ENCODE measurements at regions not wholly inside any gene's neighbourhood (a gene's known extent, or its start where the extent isn't known, plus 50 kb on each side); places are given as distances from the start of the nearest gene placed in this dataset.

GRCh38 chr5:126219616-126220015 is 203.6 kb upstream of the GRAMD2B start:
- Histone ChIP-seq H3K9ac (ENCODE audit: low read length) (no peak overlapping the region), H3K9me3 (ENCODE audit: low read length) (peaks cover 3% of the 10 kb centered on the region), H3K4me3 (ENCODE audit: low read depth in 1 of 2, low read length in 2 of 2) (no peak overlapping the region), H3K27me3 (ENCODE audit: control insufficient read depth in 1 of 2, insufficient read depth in 2 of 2, low read length in 2 of 2) (no peaks in the 10 kb centered on the region), H3K27ac (ENCODE audit: low read depth, low read length) (no peak overlapping the region), H3K4me1 (ENCODE audit: insufficient read depth, low read length) (no peaks in the 10 kb centered on the region), H3K36me3 (ENCODE audit: insufficient read depth, low read length) (no peaks in the 10 kb centered on the region)

GRCh38 chr5:126220725-126221124 is 202.5 kb upstream of the GRAMD2B start:
- H3K36me3 ChIP-seq (ENCODE audit: insufficient read depth, low read length): no peaks in the 10 kb centered on the region
- no peaks in the 10 kb centered on the region for H3K4me1 ChIP-seq (ENCODE audit: insufficient read depth, low read length)
- peaks cover 3% of the 10 kb centered on the region for H3K9me3 ChIP-seq (ENCODE audit: low read length)
- H3K27me3 ChIP-seq (ENCODE audit: control insufficient read depth in 1 of 2, insufficient read depth in 2 of 2, low read length in 2 of 2): no peaks in the 10 kb centered on the region
- no peak overlapping the region for H3K27ac ChIP-seq (ENCODE audit: low read depth, low read length)
- H3K9ac ChIP-seq (ENCODE audit: low read length): no peak overlapping the region
- H3K4me3 ChIP-seq (ENCODE audit: low read depth in 1 of 2, low read length in 2 of 2): no peak overlapping the region

GRCh38 chr5:126228934-126229333 is 194.3 kb upstream of the GRAMD2B start:
- Histone ChIP-seq H3K4me3 (ENCODE audit: low read depth in 1 of 2, low read length in 2 of 2) (no peak overlapping the region), H3K4me1 (ENCODE audit: insufficient read depth, low read length) (no peaks in the 10 kb centered on the region), H3K9ac (ENCODE audit: low read length) (no peak overlapping the region), H3K27ac (ENCODE audit: low read depth, low read length) (no peak overlapping the region), H3K36me3 (ENCODE audit: insufficient read depth, low read length) (no peaks in the 10 kb centered on the region), H3K27me3 (ENCODE audit: control insufficient read depth in 1 of 2, insufficient read depth in 2 of 2, low read length in 2 of 2) (no peaks in the 10 kb centered on the region), H3K9me3 (ENCODE audit: low read length) (no peaks in the 10 kb centered on the region)

GRCh38 chr5:126233256-126233655 is 190.0 kb upstream of the GRAMD2B start:
- no peak overlapping the region for H3K27ac ChIP-seq (ENCODE audit: low read depth, low read length)
- H3K4me3 ChIP-seq (ENCODE audit: low read depth in 1 of 2, low read length in 2 of 2): no peak overlapping the region
- no peaks in the 10 kb centered on the region for H3K27me3 ChIP-seq (ENCODE audit: control insufficient read depth in 1 of 2, insufficient read depth in 2 of 2, low read length in 2 of 2)
- H3K4me1 ChIP-seq (ENCODE audit: insufficient read depth, low read length): no peaks in the 10 kb centered on the region
- no peaks in the 10 kb centered on the region for H3K36me3 ChIP-seq (ENCODE audit: insufficient read depth, low read length)
- no peak overlapping the region for H3K9ac ChIP-seq (ENCODE audit: low read length)
- no peaks in the 10 kb centered on the region for H3K9me3 ChIP-seq (ENCODE audit: low read length)

- Histone ChIP-seq H3K9me3 (ENCODE audit: low read length) (no peaks in the 10 kb centered on the region), H3K36me3 (ENCODE audit: insufficient read depth, low read length) (no peaks in the 10 kb centered on the region), H3K4me3 (ENCODE audit: low read depth in 1 of 2, low read length in 2 of 2) (no peak overlapping the region), H3K27me3 (ENCODE audit: control insufficient read depth in 1 of 2, insufficient read depth in 2 of 2, low read length in 2 of 2) (no peaks in the 10 kb centered on the region), H3K27ac (ENCODE audit: low read depth, low read length) (no peak overlapping the region), H3K9ac (ENCODE audit: low read length) (no peak overlapping the region), H3K4me1 (ENCODE audit: insufficient read depth, low read length) (no peaks in the 10 kb centered on the region)
These were observed 188.5 kb upstream of the GRAMD2B start for GRCh38 chr5:126234563-126235195.

- no peak overlapping the region for H3K27ac ChIP-seq (ENCODE audit: low read depth, low read length)
- no peaks in the 10 kb centered on the region for H3K27me3 ChIP-seq (ENCODE audit: control insufficient read depth in 1 of 2, insufficient read depth in 2 of 2, low read length in 2 of 2)
- H3K9me3 ChIP-seq (ENCODE audit: low read length): no peaks in the 10 kb centered on the region
- no peak overlapping the region for H3K9ac ChIP-seq (ENCODE audit: low read length)
- H3K4me3 ChIP-seq (ENCODE audit: low read depth in 1 of 2, low read length in 2 of 2): no peak overlapping the region
- H3K4me1 ChIP-seq (ENCODE audit: insufficient read depth, low read length): no peaks in the 10 kb centered on the region
- H3K36me3 ChIP-seq (ENCODE audit: insufficient read depth, low read length): no peaks in the 10 kb centered on the region
These were observed 187.6 kb upstream of the GRAMD2B start for GRCh38 chr5:126235628-126236027.

- no peak overlapping the region for H3K27ac ChIP-seq (ENCODE audit: low read depth, low read length)
- no peak overlapping the region for H3K9ac ChIP-seq (ENCODE audit: low read length)
- no peaks in the 10 kb centered on the region for H3K27me3 ChIP-seq (ENCODE audit: control insufficient read depth in 1 of 2, insufficient read depth in 2 of 2, low read length in 2 of 2)
- no peak overlapping the region for H3K4me3 ChIP-seq (ENCODE audit: low read depth in 1 of 2, low read length in 2 of 2)
- H3K4me1 ChIP-seq (ENCODE audit: insufficient read depth, low read length): no peaks in the 10 kb centered on the region
- no peaks in the 10 kb centered on the region for H3K36me3 ChIP-seq (ENCODE audit: insufficient read depth, low read length)
- no peaks in the 10 kb centered on the region for H3K9me3 ChIP-seq (ENCODE audit: low read length)
These were observed 186.2 kb upstream of the GRAMD2B start for GRCh38 chr5:126236994-126237393.

GRCh38 chr5:126248611-126249010 is 174.6 kb upstream of the GRAMD2B start:
- Histone ChIP-seq H3K27me3 (ENCODE audit: control insufficient read depth in 1 of 2, insufficient read depth in 2 of 2, low read length in 2 of 2) (no peaks in the 10 kb centered on the region), H3K4me1 (ENCODE audit: insufficient read depth, low read length) (no peaks in the 10 kb centered on the region), H3K4me3 (ENCODE audit: low read depth in 1 of 2, low read length in 2 of 2) (no peak overlapping the region), H3K27ac (ENCODE audit: low read depth, low read length) (no peak overlapping the region), H3K36me3 (ENCODE audit: insufficient read depth, low read length) (no peaks in the 10 kb centered on the region), H3K9me3 (ENCODE audit: low read length) (no peaks in the 10 kb centered on the region), H3K9ac (ENCODE audit: low read length) (no peak overlapping the region)

GRCh38 chr5:126251024-126251423 is 172.2 kb upstream of the GRAMD2B start:
- Histone ChIP-seq H3K4me1 (ENCODE audit: insufficient read depth, low read length) (no peaks in the 10 kb centered on the region), H3K27me3 (ENCODE audit: control insufficient read depth in 1 of 2, insufficient read depth in 2 of 2, low read length in 2 of 2) (no peaks in the 10 kb centered on the region), H3K27ac (ENCODE audit: low read depth, low read length) (no peak overlapping the region), H3K9ac (ENCODE audit: low read length) (no peak overlapping the region), H3K4me3 (ENCODE audit: low read depth in 1 of 2, low read length in 2 of 2) (no peak overlapping the region), H3K36me3 (ENCODE audit: insufficient read depth, low read length) (no peaks in the 10 kb centered on the region), H3K9me3 (ENCODE audit: low read length) (no peaks in the 10 kb centered on the region)

GRCh38 chr5:126253406-126253805 is 169.8 kb upstream of the GRAMD2B start:
- H3K27ac ChIP-seq (ENCODE audit: low read depth, low read length): no peak overlapping the region
- H3K4me3 ChIP-seq (ENCODE audit: low read depth in 1 of 2, low read length in 2 of 2): no peak overlapping the region
- H3K27me3 ChIP-seq (ENCODE audit: control insufficient read depth in 1 of 2, insufficient read depth in 2 of 2, low read length in 2 of 2): no peaks in the 10 kb centered on the region
- H3K9ac ChIP-seq (ENCODE audit: low read length): no peak overlapping the region
- H3K36me3 ChIP-seq (ENCODE audit: insufficient read depth, low read length): no peaks in the 10 kb centered on the region
- no peaks in the 10 kb centered on the region for H3K4me1 ChIP-seq (ENCODE audit: insufficient read depth, low read length)
- peaks cover 6% of the 10 kb centered on the region for H3K9me3 ChIP-seq (ENCODE audit: low read length)

GRCh38 chr5:126263591-126264184 is 159.5 kb upstream of the GRAMD2B start:
- H3K4me1 ChIP-seq (ENCODE audit: insufficient read depth, low read length): no peaks in the 10 kb centered on the region
- H3K9me3 ChIP-seq (ENCODE audit: low read length): no peaks in the 10 kb centered on the region
- no peak overlapping the region for H3K9ac ChIP-seq (ENCODE audit: low read length)
- H3K27me3 ChIP-seq (ENCODE audit: control insufficient read depth in 1 of 2, insufficient read depth in 2 of 2, low read length in 2 of 2): no peaks in the 10 kb centered on the region
- H3K27ac ChIP-seq (ENCODE audit: low read depth, low read length): no peak overlapping the region
- H3K4me3 ChIP-seq (ENCODE audit: low read depth in 1 of 2, low read length in 2 of 2): no peak overlapping the region
- no peaks in the 10 kb centered on the region for H3K36me3 ChIP-seq (ENCODE audit: insufficient read depth, low read length)

GRCh38 chr5:126265917-126266316 is 157.3 kb upstream of the GRAMD2B start:
- Histone ChIP-seq H3K4me3 (ENCODE audit: low read depth in 1 of 2, low read length in 2 of 2) (no peak overlapping the region), H3K27me3 (ENCODE audit: control insufficient read depth in 1 of 2, insufficient read depth in 2 of 2, low read length in 2 of 2) (no peaks in the 10 kb centered on the region), H3K4me1 (ENCODE audit: insufficient read depth, low read length) (no peaks in the 10 kb centered on the region)

More at GRCh38 chr5:126265917-126266316, 157.3 kb upstream of the GRAMD2B start:
- Histone ChIP-seq H3K27ac (ENCODE audit: low read depth, low read length) (no peak overlapping the region), H3K9ac (ENCODE audit: low read length) (no peak overlapping the region), H3K9me3 (ENCODE audit: low read length) (no peaks in the 10 kb centered on the region), H3K36me3 (ENCODE audit: insufficient read depth, low read length) (no peaks in the 10 kb centered on the region)

Measured in muscle layer of colon (tissue), 2 donors.